Astrocyte of the cerebellum (primary cell): ENCODE measurements at regions not wholly inside any gene's neighbourhood (a gene's known extent, or its start where the extent isn't known, plus 50 kb on each side); places are given as distances from the start of the nearest gene placed in this dataset.

Experiments
- DNase-seq: peaks from one replicate; pipeline ENCODE4 v3.0.0-alpha.2; 2011; ENCODE audit warnings: low read depth
- H3K4me3 ChIP-seq: 2 replicates; pipeline ENCODE4 v1.5.1; 2011; ENCODE audit warnings: mild to moderate bottlenecking, low read depth, low read length, moderate library complexity
- in situ Hi-C: cut with HindIII; loops from 2 replicates; pipeline ENCODE4 v1.10.0; 2017; ENCODE audit warnings: low sequenced_read_pairs
- TF ChIP-seq, protein P1 (sequence below): IDR thresholded peaks from 2 replicates; pipeline ENCODE4 v1.5.1; 2012; ENCODE audit warnings: low read length, low read depth, moderate library complexity, mild to moderate bottlenecking; ENCODE audit errors: missing control alignments

DNA sequence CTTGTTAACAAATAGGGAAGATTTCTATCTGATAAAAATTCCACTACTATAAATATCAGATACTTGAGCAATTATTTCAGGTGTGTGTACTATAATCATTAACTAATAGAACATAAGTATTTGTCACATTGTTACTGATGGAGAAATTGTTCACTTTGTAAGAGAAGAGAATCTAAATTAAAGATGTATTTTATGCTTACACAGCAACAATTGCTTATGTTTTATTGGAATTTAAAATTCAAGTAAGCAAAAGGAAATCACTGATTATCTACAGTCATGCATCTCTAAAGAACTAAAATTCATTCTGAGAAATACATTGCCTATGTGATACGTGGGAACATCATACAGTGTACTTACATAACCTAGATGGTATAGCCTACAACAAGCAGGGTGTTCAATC, 1590.8 kb downstream of the GRIK2 start:
- in situ Hi-C loops, result no loop called here
- DNase-seq, result no peak
- H3K4me3 ChIP-seq, result no peak overlapping the region
- TF ChIP-seq, protein P1, sequence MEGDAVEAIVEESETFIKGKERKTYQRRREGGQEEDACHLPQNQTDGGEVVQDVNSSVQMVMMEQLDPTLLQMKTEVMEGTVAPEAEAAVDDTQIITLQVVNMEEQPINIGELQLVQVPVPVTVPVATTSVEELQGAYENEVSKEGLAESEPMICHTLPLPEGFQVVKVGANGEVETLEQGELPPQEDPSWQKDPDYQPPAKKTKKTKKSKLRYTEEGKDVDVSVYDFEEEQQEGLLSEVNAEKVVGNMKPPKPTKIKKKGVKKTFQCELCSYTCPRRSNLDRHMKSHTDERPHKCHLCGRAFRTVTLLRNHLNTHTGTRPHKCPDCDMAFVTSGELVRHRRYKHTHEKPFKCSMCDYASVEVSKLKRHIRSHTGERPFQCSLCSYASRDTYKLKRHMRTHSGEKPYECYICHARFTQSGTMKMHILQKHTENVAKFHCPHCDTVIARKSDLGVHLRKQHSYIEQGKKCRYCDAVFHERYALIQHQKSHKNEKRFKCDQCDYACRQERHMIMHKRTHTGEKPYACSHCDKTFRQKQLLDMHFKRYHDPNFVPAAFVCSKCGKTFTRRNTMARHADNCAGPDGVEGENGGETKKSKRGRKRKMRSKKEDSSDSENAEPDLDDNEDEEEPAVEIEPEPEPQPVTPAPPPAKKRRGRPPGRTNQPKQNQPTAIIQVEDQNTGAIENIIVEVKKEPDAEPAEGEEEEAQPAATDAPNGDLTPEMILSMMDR, result no peak

- in situ Hi-C loops, result no loop called here
- TF ChIP-seq, protein P1, result no peak
- no peak for DNase-seq
- H3K4me3 ChIP-seq, result no peak overlapping the region
These were observed 1588.0 kb downstream of the GRIK2 start for GRCh38 chr6:102981490-102982015.

DNA sequence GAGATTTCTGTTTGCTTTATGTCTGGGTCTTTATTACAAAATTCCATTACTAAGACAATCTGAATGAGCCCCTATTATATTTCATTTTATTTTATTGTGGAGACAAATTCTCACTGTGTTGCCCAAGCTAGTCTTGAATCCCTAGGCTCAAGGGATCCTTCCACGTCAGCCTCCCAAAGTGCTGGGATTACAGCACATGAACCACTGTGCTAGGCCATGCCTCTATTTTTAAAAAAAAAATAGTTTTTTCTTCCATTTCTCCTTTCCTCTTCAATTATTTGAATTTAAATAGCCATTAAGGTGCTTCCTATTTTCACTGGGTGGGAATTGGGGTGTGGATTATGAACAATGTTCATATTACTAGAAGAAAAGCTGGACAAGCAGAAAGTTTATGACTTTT, 1587.4 kb downstream of the GRIK2 start:
- no peak for DNase-seq
- TF ChIP-seq, protein P1, result no peak
- in situ Hi-C loops, result no loop called here
- no peak overlapping the region for H3K4me3 ChIP-seq

- TF ChIP-seq, protein P1, result no peak
- DNase-seq, result no peak
- no peak overlapping the region for H3K4me3 ChIP-seq
- in situ Hi-C loops, result no loop called here
These were observed 1568.4 kb downstream of the GRIK2 start for GRCh38 chr6:102961902-102962301.

DNA sequence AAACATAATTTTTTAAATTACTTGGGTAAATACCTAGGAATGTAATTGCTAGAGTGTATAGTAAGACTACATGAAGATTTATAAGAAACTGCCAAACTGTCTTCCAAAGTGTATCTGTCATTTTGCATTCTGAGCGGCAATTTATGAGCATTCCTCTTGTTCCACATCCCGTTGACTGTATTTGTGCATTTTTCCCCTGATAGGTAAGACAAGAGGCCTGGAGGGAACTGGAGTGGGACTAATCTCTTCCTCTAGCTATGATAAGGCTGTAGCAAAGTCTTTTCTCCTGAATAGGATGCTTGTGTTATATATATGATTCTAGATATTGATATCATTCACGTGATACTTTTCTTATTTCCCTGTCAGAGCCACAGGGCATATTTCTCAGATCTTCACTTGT, 1557.5 kb downstream of the GRIK2 start:
- TF ChIP-seq, protein P1, result no peak
- H3K4me3 ChIP-seq, result no peak overlapping the region
- no peak for DNase-seq
- in situ Hi-C loops, result no loop called here

GRCh38 chr6:102944475-102944874, 1551.0 kb downstream of the GRIK2 start:
- DNase-seq, result no peak
- in situ Hi-C loops, result no loop called here
- TF ChIP-seq, protein P1, result no peak
- H3K4me3 ChIP-seq, result no peak overlapping the region

- no peak overlapping the region for H3K4me3 ChIP-seq
- DNase-seq, result no peak
- in situ Hi-C loops, result no loop called here
- TF ChIP-seq, protein P1, result no peak
These were observed 1548.7 kb downstream of the GRIK2 start for GRCh38 chr6:102942206-102942605.
